DMS53 treated with DMSO at 0.1 percent for 48 hours (cell line): ENCODE measurements at regions not wholly inside any gene's neighbourhood (a gene's known extent, or its start where the extent isn't known, plus 50 kb on each side); places are given as distances from the start of the nearest gene placed in this dataset.
"Not testable (repeated sequence)": the region's sequence is repeated elsewhere in the genome, so short reads cannot be mapped to it uniquely, and the experiment has no call there.

ENCODE experiments used
- DNase-seq: peaks from one replicate; lab custom pipeline; 2025; ENCODE audit not compliant: unreplicated experiment; lab: John Stamatoyannopoulos, UW

- no peak for DNase-seq
Measured at GRCh38 chr5:113652161-113652560, 138.7 kb downstream of the YTHDC2 start.

DNA sequence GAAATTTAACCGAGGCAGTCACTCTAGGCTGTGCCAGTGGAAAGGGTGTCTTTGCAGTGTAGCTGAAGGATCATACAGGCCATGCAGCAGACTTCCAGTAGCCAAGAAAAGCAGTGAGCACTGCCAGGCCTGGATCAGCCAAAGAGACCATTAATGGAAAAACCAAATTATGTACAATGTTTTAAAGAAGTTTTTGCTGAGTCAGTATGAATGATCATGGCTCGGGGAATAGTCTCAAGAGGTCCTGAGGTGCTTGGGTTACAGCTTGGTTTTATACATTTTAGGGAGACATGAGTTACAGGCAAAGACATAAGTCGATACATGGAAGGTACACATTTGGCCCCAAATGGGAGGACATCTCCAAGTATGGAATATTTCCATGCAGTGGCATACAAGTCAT is 141.3 kb downstream of the YTHDC2 start:
- no peak for DNase-seq

GRCh38 chr5:113660206-113660605 is 146.7 kb downstream of the YTHDC2 start:
- DNase-seq: no peak

DNA sequence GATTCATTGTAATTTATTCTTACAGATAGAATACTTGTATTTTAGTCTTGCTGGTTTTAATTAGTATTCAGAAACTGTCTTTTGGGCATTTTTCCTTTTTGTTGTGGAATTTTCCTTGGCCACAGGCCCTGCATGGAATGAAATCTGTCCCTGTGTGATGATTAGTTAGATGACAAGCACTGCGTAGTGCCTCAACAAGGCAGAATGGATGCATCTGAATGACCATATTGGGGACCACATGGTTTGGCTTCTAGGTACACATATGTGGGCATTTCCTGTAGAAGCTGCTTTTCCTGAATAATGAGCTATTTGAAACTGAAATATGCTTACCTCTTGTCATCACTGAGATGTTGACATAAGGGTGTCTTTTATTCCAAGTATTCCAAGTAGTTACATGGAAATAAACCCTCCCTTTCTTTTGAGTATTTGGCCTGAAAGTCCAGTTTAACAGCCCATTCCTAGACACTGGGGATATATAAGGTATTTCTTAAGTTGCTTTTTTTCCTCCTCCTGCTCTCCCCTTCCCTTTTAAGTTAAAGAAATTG is 147.3 kb downstream of the YTHDC2 start:
- DNase-seq: no peak

GRCh38 chr5:113663879-113664541 is 150.5 kb downstream of the YTHDC2 start:
- DNase-seq: no peak

DNA sequence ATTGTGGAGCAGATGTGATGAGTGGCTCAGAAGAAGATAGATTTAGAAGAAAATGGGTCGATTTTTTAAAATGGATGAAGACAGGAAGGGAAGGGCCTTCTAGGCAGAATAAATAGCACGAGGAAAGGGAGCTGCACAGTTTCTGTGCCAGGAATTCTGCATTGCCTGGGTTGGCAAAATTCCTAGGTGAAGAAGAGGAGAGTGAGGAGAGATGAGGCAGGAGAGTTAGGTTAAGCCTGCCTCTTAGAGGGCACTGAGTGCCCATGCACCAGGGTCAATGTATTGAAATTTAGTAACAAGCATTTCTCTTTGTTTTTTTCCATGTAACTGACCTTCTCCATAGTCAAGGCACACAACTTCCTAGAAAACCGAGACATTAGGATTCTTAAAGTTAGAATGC is 159.5 kb downstream of the YTHDC2 start:
- DNase-seq: no peak

GRCh38 chr5:113675166-113675565 is 161.7 kb downstream of the YTHDC2 start:
- DNase-seq: no peak

DNA sequence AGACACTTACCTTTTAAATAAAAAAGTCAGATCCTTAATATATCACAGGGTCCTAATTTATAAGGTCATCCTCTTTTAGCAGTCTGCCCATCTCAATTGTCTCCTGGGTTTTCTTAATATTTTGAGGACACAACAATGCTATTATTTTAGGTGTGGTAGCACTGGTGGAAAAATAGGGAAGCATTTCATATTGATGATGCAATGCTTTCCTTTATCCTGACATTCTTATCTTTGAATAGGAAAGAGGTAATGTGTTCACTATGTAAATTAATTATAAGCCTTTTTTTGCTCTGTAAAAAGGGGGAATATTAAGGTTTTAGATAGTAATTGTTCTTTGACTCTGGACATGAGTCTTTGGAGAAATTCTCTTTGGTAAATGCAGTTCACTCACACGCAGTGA is 164.7 kb downstream of the YTHDC2 start:
- DNase-seq: no peak

DNA sequence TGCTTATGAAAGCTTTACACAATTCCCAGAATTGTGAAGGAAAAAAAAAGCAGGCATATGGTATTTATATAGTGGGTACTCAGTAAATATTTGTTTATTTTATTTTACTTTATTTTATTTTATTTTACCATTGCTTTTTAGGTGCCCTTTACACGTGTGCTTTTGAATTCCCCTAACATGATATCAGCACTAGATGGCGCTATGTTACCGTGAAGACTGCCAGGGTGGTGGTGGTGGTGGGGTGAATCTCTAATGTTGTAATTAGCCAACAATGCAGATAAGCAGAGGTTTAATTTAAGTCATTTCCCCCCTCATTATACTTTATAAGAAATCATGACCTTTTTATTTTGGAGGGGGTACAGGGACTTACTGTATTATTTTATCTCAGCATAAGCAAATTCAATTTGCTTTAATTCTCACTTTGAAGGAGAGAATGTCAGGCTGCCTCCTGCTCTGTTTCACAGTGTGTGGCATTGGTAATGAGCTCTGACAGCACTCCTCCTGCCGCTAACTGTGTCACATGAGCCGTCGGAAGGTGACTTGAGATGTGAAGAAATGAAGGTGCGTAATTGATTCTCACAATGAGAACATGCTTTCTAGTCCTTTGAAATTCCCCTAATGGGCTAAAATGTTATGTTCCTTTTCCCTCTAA is 165.6 kb downstream of the YTHDC2 start:
- peak; percentile 22 for DNase-seq

- DNase-seq: no peak
Measured at GRCh38 chr5:113680534-113680933, 167.0 kb downstream of the YTHDC2 start.

DNA sequence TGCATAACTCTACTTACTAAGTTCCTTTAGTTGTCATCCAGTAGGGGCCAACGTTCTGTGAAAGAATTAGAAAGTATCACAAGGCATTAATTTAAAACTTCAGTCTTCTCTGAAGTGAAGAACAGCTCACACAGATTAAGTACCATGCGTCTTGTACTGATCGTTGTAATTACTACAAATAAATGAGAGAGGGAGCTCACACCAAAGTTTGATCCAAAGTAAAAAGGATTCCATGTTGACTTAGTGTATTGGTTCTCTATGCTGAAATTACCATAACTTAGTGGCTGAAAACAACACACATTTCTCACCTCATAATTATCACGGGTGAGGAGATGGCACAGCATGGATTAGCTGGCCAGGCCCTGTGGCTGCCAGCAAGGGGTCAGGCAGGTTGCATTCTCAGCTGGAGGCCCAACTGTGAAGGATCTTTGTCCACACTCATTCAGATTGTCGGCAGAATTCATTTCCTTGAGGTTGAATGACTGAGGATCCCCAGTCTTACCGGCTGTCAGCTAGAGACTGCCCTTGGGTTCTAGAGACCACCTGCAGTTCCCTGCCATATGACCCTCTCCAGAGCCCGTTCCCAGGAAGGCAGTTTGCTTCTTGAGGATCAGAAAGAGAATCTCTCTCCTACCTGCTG is 169.1 kb downstream of the YTHDC2 start:
- no peak for DNase-seq

GRCh38 chr5:113683211-113683610 is 169.7 kb downstream of the YTHDC2 start:
- no peak for DNase-seq

GRCh38 chr5:113686599-113686998 is 173.1 kb downstream of the YTHDC2 start:
- no peak for DNase-seq

DNA sequence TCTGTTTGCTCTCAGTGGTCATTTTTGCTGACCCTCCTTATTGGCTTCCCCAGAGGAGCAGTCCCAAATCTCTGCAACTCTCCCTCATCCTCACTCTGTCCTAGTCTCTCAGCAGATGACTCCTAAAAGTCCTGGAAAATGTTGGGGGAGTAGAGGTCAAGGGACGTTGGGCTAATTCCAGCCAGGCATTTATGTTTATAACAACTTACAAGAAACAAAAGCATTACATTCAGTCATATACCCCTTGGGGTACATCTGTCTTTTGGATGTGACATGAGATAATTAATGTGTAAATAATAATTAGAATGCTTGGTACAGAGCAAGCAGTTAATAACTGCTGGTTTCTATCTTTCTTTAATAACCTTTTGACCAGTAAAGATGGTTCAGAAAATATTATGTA is 176.2 kb downstream of the YTHDC2 start:
- no peak for DNase-seq

DNA sequence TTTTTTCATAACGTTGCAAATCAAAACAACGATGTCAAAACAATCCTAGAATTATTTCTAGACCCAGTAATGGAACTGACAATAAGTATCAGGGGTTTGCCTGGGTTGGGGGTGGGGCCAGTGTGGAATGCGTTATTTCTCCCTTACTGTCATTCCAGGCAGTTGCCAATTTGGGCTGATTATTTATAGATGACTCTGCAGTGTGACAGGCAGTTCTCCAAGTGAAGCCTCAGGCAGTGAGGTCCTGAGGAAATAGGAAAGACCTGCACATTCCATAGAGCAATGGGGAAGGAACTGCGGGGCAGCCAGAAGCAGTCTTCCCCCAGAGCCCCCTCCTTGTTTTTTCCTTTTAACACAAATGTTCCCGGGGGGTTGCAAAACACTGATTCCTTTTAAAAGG is 179.0 kb downstream of the YTHDC2 start:
- DNase-seq: no peak

GRCh38 chr5:113692891-113693457 is 179.5 kb downstream of the YTHDC2 start:
- no peak for DNase-seq

DNA sequence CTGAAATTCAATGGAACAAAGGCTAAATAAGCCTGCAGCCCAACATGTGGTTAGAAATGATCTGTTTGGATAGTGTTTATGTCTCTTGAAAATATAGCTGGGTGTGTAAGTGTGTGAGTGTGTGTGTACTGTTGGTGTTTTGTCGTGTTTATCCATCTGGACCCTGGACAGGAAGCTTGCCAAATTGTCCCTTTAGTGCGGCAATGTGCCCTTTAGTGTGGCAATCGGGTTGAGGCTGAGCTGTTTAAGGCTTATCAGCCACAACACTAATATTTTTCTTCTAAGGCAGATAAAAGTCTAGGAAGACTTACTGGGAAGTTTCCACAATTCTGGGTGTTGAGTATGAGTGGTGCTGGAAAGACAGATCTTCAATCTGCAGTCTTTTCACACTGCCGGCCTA is 180.2 kb downstream of the YTHDC2 start:
- no peak for DNase-seq

DNA sequence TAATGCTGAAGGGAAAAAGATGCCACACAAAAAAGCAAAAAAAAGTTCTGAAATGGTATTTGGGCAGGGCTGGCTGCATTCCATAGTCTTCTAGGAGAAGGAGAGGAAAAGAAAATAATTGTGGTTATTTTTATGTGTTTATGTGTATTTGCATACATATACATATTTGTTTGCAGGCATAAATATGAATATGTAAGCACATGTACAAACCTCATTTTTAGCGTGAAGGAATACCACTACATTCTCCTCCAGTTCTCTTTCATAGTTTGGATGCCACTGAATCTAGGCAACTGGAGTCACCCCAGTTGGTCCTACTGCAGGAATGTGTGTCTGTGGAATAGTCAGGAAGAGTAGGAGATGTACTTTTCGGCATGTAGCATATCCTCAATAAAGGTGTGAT is 181.1 kb downstream of the YTHDC2 start:
- no peak for DNase-seq

DNA sequence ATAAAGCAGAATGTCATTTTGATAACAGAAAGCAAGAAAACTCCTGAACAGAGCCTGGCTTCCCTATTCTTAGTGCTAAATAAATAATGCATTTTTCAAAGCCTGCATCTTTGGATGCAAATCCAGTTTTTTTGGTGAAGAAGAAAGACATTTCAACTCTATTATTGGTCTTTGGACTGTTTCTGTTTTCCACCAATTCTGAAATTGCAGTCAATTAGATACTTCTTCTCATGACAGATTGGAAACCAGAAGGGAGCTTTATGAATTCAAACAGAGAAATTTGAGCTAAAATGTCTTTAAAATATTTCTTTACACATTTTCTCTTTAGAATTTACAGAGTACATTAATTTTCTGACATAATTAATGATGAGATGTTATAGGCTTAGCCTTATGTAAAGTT is 189.8 kb downstream of the YTHDC2 start:
- no peak for DNase-seq

- no peak for DNase-seq
Measured at GRCh38 chr5:113705657-113706056, 192.2 kb downstream of the YTHDC2 start.

DNA sequence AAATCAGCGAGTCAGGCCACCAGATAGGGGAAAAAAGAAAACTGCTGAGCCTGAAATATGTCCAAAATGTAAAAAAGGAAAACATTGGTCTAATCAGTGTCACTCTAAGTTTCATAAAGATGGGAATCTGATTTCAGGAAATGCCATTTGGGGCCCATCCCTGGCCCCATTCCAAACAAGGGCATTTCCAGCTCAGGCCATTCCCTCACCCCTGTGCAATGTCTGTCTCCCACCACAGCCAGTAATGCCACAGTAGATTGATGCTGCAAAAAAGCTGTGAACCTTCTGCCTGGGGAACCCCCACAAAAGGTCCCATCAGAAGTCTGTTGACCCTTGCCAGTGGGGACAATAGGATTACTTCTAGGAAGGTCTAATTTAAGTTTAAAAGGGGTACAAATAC is 199.6 kb downstream of the YTHDC2 start:
- no peak for DNase-seq

- not testable (repeated sequence) for DNase-seq
Measured at GRCh38 chr5:113715921-113716320, 202.4 kb downstream of the YTHDC2 start.
